Keratinocyte (primary cell): ENCODE measurements at regions not wholly inside any gene's neighbourhood (a gene's known extent, or its start where the extent isn't known, plus 50 kb on each side); places are given as distances from the start of the nearest gene placed in this dataset.

ENCODE experiments used
- DNase-seq: peaks from one replicate; pipeline ENCODE4 v3.0.0-alpha.2; 2011; ENCODE audit warnings: low read depth, missing footprints, low spot score
- FAIRE-seq: peaks from 2 replicates; lab custom pipeline; 2011; peaks lifted over from hg19 to GRCh38; lab: Jason Lieb, UNC
- H2AFZ ChIP-seq: 2 replicates; pipeline ENCODE4 v1.6.0; 2012; ENCODE audit warnings: low read length, control low read depth, inconsistent platforms; ENCODE audit not compliant: control insufficient read depth
- H3K27ac ChIP-seq: 2 replicates; pipeline ENCODE4 v1.5.1; 2011; ENCODE audit warnings: low read length; ENCODE audit not compliant: control insufficient read depth, insufficient read depth
- H3K27me3 ChIP-seq: 3 replicates; pipeline ENCODE4 v1.6.0; 2011; ENCODE audit warnings: low read length; ENCODE audit not compliant: control insufficient read depth, insufficient read depth; ENCODE audit errors: extremely low read depth
- H3K36me3 ChIP-seq, 2 experiments: 2 replicates in 1 of 2; 3 replicates in 1 of 2; pipeline ENCODE4 v1.5.1; 2011; ENCODE audit warnings: low read length in 2 of 2, mild to moderate bottlenecking in 1 of 2; ENCODE audit not compliant: control insufficient read depth in 2 of 2, insufficient read depth in 2 of 2; ENCODE audit errors: extremely low read depth in 1 of 2
- H3K4me1 ChIP-seq: 3 replicates; pipeline ENCODE4 v1.5.1; 2011; ENCODE audit warnings: low read length; ENCODE audit not compliant: control insufficient read depth, insufficient read depth; ENCODE audit errors: extremely low read depth
- H3K4me2 ChIP-seq: 3 replicates; pipeline ENCODE4 v1.6.0; 2011; ENCODE audit warnings: low read depth, low read length; ENCODE audit not compliant: control insufficient read depth, insufficient read depth; ENCODE audit errors: extremely low read depth
- H3K4me3 ChIP-seq, 3 experiments: fragments of 200-600 bp in 1 of 3; sonication (generic) in 1 of 3; 2 replicates in 2 of 3; 3 replicates in 1 of 3; pipeline ENCODE4 v1.5.1; 2011 to 2016; ENCODE audit warnings: low read length in 3 of 3, mild to moderate bottlenecking in 3 of 3, control low read depth in 2 of 3, inconsistent platforms in 1 of 3, low read depth in 1 of 3, mixed read lengths in 1 of 3, mixed run types in 1 of 3, moderate library complexity in 1 of 3; ENCODE audit not compliant: control insufficient read depth in 2 of 3, insufficient read depth in 2 of 3; ENCODE audit errors: extremely low read depth in 1 of 3
- H3K79me2 ChIP-seq: 2 replicates; pipeline ENCODE4 v1.6.0; 2012; ENCODE audit warnings: low read length; ENCODE audit not compliant: control insufficient read depth, insufficient read depth
- H3K9ac ChIP-seq: 3 replicates; pipeline ENCODE4 v1.6.0; 2011; ENCODE audit warnings: low read length; ENCODE audit not compliant: control insufficient read depth, insufficient read depth; ENCODE audit errors: extremely low read depth
- H3K9me1 ChIP-seq: 3 replicates; pipeline ENCODE4 v1.6.0; 2011; ENCODE audit warnings: low read length; ENCODE audit not compliant: control insufficient read depth, insufficient read depth; ENCODE audit errors: extremely low read depth
- H3K9me3 ChIP-seq: 2 replicates; pipeline ENCODE4 v1.5.1; 2012; ENCODE audit warnings: low read depth, low read length; ENCODE audit not compliant: control insufficient read depth
- H4K20me1 ChIP-seq: 3 replicates; pipeline ENCODE4 v1.6.0; 2011; ENCODE audit warnings: low read length; ENCODE audit not compliant: control insufficient read depth, insufficient read depth; ENCODE audit errors: extremely low read depth
- CTCF ChIP-seq, 3 experiments: IDR thresholded peaks in 1 of 3; conservative IDR thresholded peaks in 1 of 3; optimal IDR thresholded peaks in 1 of 3; 2 replicates in 2 of 3; 3 replicates in 1 of 3; pipeline versions ENCODE3 to v1.5.1; 2011; ENCODE audit warnings: low read length in 3 of 3, mild to moderate bottlenecking in 3 of 3, moderate library complexity in 2 of 3, control low read depth in 1 of 3, inconsistent platforms in 1 of 3; ENCODE audit not compliant: insufficient read depth in 2 of 3; ENCODE audit errors: extremely low read depth in 1 of 3
- EZH2 ChIP-seq: IDR thresholded peaks from one replicate; pipeline ENCODE4 v1.6.1; 2012; ENCODE audit warnings: inconsistent platforms, mild to moderate bottlenecking, low read length, moderate library complexity
- dilution Hi-C: fragments of 300-500 bp; cut with MboI; formaldehyde crosslinking; loops from one replicate; pipeline ENCODE4 v1.7.0; 2020; ENCODE audit warnings: low sequenced_read_pairs; ENCODE audit not compliant: extremely low pct_ligation_motif_present

GRCh38 chr4:65007841-65008439 lies 598.7 kb upstream of the TECRL start:
- Histone ChIP-seq H4K20me1 (no peaks in the 10 kb centered on the region), H3K27ac (no peak overlapping the region), H3K9me3 (no peaks in the 10 kb centered on the region), H3K36me3 (no peaks in the 10 kb centered on the region), H3K27me3 (no peaks in the 10 kb centered on the region), H3K4me1 (no peaks in the 10 kb centered on the region), H3K79me2 (no peaks in the 10 kb centered on the region), H3K9ac (no peak overlapping the region), H3K4me2 (no peak overlapping the region), H2AFZ (no peak overlapping the region), H3K4me3 (no peak overlapping the region), H3K9me1 (no peaks in the 10 kb centered on the region)
- no peak for FAIRE-seq
- DNase-seq, result no peak
- TF ChIP-seq CTCF (optimal IDR thresholded peaks at IDR 0.05 in 1 of 3, IDR thresholded peaks at IDR 0.05 in 1 of 3, conservative IDR thresholded peaks at IDR 0.05 in 1 of 3; ENCODE audit: extremely low read depth in 1 of 3, insufficient read depth in 2 of 3, low read length in 3 of 3), result peak; percentile 43 to 60 (median 50)
- TF ChIP-seq EZH2, result no peak
- dilution Hi-C loops, result no loop called here

- Histone ChIP-seq H3K4me2 (no peak overlapping the region), H3K27me3 (no peaks in the 10 kb centered on the region), H3K4me1 (no peaks in the 10 kb centered on the region), H3K4me3 (no peak overlapping the region), H2AFZ (no peak overlapping the region), H3K9ac (no peak overlapping the region), H3K27ac (no peak overlapping the region), H3K9me1 (no peaks in the 10 kb centered on the region), H4K20me1 (no peaks in the 10 kb centered on the region), H3K9me3 (no peaks in the 10 kb centered on the region), H3K36me3 (no peaks in the 10 kb centered on the region), H3K79me2 (no peaks in the 10 kb centered on the region)
- DNase-seq, result no peak
- dilution Hi-C loops, result no loop called here
- no peak for FAIRE-seq
- TF ChIP-seq CTCF (optimal IDR thresholded peaks at IDR 0.05 in 1 of 3, IDR thresholded peaks at IDR 0.05 in 1 of 3, conservative IDR thresholded peaks at IDR 0.05 in 1 of 3; ENCODE audit: extremely low read depth in 1 of 3, insufficient read depth in 2 of 3, low read length in 3 of 3), result no peak
- no peak for TF ChIP-seq EZH2
Observed at GRCh38 chr4:64975177-64975576, 565.9 kb upstream of the TECRL start.
